ENCODE measurements at regions not wholly inside any gene's neighbourhood (a gene's known extent, or its start where the extent isn't known, plus 50 kb on each side); places are given as distances from the start of the nearest gene placed in this dataset.

DNA sequence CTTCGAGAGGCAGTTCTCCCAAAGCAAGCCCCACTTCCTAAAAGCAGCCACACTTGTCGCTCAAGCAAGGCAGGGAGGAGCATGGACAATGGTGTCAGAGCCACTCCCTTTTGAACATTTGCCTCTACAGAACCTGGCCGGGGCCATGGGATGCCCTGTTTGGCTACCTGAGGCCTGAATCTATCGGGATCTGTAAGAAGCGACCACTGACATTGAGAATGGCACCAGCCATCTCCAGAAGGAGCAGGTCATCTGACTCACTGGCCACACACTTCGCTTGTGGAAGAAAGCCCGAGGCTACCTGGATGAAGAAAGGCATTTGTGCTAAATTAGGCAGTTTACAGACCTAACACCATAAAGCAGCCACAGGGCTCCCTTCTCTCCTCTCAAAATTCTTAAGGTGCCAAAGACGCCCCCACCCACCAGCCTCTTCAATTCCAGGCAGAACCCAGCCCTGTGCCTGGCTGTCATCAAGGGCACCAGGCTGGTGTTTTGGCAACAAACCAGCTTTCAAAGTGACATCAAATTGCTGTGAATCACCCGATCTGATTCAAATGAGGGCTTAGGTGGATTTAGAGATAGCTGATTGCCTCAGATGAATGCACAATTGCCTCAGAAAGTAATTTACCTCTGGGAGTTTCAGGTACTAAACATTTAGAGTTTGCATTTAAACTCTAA, 104.8 kb downstream of the ETS2 start:
- Histone ChIP-seq H3K27ac (ENCODE audit: low read depth) (no peak overlapping the region), H3K36me3 (ENCODE audit: insufficient read depth) (no peaks in the 10 kb centered on the region), H3K4me3 (no peak overlapping the region), H2AFZ (peak overlapping the region; percentile 47), H3K4me1 (ENCODE audit: insufficient read depth) (peaks cover 14% of the 10 kb centered on the region), H4K20me1 (replicated peaks; ENCODE audit: insufficient read depth) (no peaks in the 10 kb centered on the region), H3F3A (replicated peaks; ENCODE audit: low read depth) (peaks cover 9% of the 10 kb centered on the region), H3K9me2 (ENCODE audit: insufficient read depth) (no peaks in the 10 kb centered on the region; the same call in 1 of the 2 replicates), H3K4me2 (no peak overlapping the region), H3K27me3 (ENCODE audit: insufficient read depth) (peaks cover 9% of the 10 kb centered on the region; the same call in 1 of the 2 replicates), H3K79me2 (replicated peaks; ENCODE audit: insufficient read depth) (no peaks in the 10 kb centered on the region)
- H3K27me3 Mint-ChIP-seq (ENCODE audit: insufficient read depth, low read depth, poor library complexity): peaks cover 7% of the 10 kb centered on the region
- TF ChIP-seq NANOG (IDR thresholded peaks at IDR 0.05; ENCODE audit: borderline replicate concordance): no peak
- TF ChIP-seq, protein P1, sequence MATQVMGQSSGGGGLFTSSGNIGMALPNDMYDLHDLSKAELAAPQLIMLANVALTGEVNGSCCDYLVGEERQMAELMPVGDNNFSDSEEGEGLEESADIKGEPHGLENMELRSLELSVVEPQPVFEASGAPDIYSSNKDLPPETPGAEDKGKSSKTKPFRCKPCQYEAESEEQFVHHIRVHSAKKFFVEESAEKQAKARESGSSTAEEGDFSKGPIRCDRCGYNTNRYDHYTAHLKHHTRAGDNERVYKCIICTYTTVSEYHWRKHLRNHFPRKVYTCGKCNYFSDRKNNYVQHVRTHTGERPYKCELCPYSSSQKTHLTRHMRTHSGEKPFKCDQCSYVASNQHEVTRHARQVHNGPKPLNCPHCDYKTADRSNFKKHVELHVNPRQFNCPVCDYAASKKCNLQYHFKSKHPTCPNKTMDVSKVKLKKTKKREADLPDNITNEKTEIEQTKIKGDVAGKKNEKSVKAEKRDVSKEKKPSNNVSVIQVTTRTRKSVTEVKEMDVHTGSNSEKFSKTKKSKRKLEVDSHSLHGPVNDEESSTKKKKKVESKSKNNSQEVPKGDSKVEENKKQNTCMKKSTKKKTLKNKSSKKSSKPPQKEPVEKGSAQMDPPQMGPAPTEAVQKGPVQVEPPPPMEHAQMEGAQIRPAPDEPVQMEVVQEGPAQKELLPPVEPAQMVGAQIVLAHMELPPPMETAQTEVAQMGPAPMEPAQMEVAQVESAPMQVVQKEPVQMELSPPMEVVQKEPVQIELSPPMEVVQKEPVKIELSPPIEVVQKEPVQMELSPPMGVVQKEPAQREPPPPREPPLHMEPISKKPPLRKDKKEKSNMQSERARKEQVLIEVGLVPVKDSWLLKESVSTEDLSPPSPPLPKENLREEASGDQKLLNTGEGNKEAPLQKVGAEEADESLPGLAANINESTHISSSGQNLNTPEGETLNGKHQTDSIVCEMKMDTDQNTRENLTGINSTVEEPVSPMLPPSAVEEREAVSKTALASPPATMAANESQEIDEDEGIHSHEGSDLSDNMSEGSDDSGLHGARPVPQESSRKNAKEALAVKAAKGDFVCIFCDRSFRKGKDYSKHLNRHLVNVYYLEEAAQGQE (IDR thresholded peaks at IDR 0.05; ENCODE audit: unreplicated experiment): no peak
- no peak for TF ChIP-seq ZNF114 (CRISPR knock-in tag; IDR thresholded peaks at IDR 0.05)
- no peak for TF ChIP-seq JUNB (IDR thresholded peaks at IDR 0.05; ENCODE audit: unreplicated experiment)
- no peak for TF ChIP-seq POLR2AphosphoS5 (IDR thresholded peaks at IDR 0.05; ENCODE audit: low read depth)
- TF ChIP-seq CREB1 (CRISPR knock-in tag; IDR thresholded peaks at IDR 0.05; ENCODE audit: low read depth): no peak
- TF ChIP-seq EZH2phosphoT487 (IDR thresholded peaks at IDR 0.05; ENCODE audit: unreplicated experiment): no peak
- no peak for TF ChIP-seq EZH2 (IDR thresholded peaks at IDR 0.05; ENCODE audit: low read depth, unreplicated experiment)
- TF ChIP-seq, protein P2, sequence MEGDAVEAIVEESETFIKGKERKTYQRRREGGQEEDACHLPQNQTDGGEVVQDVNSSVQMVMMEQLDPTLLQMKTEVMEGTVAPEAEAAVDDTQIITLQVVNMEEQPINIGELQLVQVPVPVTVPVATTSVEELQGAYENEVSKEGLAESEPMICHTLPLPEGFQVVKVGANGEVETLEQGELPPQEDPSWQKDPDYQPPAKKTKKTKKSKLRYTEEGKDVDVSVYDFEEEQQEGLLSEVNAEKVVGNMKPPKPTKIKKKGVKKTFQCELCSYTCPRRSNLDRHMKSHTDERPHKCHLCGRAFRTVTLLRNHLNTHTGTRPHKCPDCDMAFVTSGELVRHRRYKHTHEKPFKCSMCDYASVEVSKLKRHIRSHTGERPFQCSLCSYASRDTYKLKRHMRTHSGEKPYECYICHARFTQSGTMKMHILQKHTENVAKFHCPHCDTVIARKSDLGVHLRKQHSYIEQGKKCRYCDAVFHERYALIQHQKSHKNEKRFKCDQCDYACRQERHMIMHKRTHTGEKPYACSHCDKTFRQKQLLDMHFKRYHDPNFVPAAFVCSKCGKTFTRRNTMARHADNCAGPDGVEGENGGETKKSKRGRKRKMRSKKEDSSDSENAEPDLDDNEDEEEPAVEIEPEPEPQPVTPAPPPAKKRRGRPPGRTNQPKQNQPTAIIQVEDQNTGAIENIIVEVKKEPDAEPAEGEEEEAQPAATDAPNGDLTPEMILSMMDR (conservative IDR thresholded peaks at IDR 0.05; ENCODE audit: low read depth in 2 of 2): no peak
- no peak for TF ChIP-seq ZNF331 (CRISPR knock-in tag; IDR thresholded peaks at IDR 0.05; ENCODE audit: low read depth)
- TF ChIP-seq, protein P3, sequence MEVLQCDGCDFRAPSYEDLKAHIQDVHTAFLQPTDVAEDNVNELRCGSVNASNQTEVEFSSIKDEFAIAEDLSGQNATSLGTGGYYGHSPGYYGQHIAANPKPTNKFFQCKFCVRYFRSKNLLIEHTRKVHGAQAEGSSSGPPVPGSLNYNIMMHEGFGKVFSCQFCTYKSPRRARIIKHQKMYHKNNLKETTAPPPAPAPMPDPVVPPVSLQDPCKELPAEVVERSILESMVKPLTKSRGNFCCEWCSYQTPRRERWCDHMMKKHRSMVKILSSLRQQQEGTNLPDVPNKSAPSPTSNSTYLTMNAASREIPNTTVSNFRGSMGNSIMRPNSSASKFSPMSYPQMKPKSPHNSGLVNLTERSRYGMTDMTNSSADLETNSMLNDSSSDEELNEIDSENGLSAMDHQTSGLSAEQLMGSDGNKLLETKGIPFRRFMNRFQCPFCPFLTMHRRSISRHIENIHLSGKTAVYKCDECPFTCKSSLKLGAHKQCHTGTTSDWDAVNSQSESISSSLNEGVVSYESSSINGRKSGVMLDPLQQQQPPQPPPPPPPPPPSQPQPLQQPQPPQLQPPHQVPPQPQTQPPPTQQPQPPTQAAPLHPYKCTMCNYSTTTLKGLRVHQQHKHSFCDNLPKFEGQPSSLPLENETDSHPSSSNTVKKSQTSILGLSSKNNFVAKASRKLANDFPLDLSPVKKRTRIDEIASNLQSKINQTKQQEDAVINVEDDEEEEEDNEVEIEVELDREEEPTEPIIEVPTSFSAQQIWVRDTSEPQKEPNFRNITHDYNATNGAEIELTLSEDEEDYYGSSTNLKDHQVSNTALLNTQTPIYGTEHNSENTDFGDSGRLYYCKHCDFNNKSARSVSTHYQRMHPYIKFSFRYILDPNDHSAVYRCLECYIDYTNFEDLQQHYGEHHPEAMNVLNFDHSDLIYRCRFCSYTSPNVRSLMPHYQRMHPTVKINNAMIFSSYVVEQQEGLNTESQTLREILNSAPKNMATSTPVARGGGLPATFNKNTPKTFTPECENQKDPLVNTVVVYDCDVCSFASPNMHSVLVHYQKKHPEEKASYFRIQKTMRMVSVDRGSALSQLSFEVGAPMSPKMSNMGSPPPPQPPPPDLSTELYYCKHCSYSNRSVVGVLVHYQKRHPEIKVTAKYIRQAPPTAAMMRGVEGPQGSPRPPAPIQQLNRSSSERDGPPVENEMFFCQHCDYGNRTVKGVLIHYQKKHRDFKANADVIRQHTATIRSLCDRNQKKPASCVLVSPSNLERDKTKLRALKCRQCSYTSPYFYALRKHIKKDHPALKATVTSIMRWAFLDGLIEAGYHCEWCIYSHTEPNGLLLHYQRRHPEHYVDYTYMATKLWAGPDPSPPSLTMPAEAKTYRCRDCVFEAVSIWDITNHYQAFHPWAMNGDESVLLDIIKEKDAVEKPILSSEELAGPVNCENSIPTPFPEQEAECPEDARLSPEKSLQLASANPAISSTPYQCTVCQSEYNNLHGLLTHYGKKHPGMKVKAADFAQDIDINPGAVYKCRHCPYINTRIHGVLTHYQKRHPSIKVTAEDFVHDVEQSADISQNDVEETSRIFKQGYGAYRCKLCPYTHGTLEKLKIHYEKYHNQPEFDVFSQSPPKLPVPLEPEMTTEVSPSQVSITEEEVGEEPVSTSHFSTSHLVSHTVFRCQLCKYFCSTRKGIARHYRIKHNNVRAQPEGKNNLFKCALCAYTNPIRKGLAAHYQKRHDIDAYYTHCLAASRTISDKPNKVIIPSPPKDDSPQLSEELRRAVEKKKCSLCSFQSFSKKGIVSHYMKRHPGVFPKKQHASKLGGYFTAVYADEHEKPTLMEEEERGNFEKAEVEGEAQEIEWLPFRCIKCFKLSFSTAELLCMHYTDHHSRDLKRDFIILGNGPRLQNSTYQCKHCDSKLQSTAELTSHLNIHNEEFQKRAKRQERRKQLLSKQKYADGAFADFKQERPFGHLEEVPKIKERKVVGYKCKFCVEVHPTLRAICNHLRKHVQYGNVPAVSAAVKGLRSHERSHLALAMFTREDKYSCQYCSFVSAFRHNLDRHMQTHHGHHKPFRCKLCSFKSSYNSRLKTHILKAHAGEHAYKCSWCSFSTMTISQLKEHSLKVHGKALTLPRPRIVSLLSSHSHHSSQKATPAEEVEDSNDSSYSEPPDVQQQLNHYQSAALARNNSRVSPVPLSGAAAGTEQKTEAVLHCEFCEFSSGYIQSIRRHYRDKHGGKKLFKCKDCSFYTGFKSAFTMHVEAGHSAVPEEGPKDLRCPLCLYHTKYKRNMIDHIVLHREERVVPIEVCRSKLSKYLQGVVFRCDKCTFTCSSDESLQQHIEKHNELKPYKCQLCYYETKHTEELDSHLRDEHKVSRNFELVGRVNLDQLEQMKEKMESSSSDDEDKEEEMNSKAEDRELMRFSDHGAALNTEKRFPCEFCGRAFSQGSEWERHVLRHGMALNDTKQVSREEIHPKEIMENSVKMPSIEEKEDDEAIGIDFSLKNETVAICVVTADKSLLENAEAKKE (CRISPR knock-in tag; IDR thresholded peaks at IDR 0.05): no peak
- no peak for TF ChIP-seq STAT1 (IDR thresholded peaks at IDR 0.05; ENCODE audit: unreplicated experiment)
- TF ChIP-seq, protein P4, sequence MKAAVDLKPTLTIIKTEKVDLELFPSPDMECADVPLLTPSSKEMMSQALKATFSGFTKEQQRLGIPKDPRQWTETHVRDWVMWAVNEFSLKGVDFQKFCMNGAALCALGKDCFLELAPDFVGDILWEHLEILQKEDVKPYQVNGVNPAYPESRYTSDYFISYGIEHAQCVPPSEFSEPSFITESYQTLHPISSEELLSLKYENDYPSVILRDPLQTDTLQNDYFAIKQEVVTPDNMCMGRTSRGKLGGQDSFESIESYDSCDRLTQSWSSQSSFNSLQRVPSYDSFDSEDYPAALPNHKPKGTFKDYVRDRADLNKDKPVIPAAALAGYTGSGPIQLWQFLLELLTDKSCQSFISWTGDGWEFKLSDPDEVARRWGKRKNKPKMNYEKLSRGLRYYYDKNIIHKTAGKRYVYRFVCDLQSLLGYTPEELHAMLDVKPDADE (IDR thresholded peaks at IDR 0.05): no peak
- no peak for ATAC-seq
- H3K36me3 Mint-ChIP-seq (ENCODE audit: low read depth): no peaks in the 10 kb centered on the region
- no peak overlapping the region for H3K27ac Mint-ChIP-seq
- no peak overlapping the region for H3K4me3 Mint-ChIP-seq
- H3K9me3 Mint-ChIP-seq: no peaks in the 10 kb centered on the region
- peaks cover 14% of the 10 kb centered on the region for H3K4me1 Mint-ChIP-seq
- DNase-seq (ENCODE audit: low spot score): no peak
